ENCODE measurements at regions not wholly inside any gene's neighbourhood (a gene's known extent, or its start where the extent isn't known, plus 50 kb on each side); places are given as distances from the start of the nearest gene placed in this dataset.

DNA sequence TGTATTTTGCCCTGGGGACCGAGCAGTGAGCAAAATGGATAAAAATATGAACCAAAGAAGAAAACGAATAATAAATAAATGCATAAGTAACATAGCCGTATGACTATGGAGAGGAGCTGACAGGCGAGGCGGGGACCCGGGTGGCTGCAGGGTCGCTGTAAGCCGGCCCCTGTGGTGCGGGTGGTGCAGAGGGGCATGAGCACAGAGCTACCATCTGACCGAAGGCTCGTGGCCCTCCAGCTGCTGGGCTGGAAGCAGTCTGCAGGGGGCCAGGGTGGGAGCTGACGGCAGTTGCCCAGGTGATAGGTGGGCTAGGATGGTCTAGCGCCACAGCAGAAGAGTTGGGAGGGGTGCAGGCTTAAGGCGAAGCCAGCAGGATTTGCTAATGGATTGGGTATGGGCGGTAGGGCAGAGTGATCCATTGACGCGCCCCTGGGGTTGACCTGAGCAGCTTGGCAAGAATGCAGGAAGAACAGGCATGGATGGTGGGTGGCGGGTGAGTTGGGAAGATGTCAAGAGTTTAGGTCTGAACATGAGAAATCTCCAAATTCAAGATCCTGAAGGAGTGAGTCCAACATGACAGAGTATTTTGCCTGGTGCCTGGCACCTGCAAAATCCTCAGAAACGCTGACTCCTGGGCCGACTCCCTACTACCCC lies 228.0 kb downstream of the FOXL1 start:
- DNase-seq: no peak

GRCh38 chr16:86806838-86807351 lies 228.5 kb downstream of the FOXL1 start:
- DNase-seq: peak; percentile 83

DNA sequence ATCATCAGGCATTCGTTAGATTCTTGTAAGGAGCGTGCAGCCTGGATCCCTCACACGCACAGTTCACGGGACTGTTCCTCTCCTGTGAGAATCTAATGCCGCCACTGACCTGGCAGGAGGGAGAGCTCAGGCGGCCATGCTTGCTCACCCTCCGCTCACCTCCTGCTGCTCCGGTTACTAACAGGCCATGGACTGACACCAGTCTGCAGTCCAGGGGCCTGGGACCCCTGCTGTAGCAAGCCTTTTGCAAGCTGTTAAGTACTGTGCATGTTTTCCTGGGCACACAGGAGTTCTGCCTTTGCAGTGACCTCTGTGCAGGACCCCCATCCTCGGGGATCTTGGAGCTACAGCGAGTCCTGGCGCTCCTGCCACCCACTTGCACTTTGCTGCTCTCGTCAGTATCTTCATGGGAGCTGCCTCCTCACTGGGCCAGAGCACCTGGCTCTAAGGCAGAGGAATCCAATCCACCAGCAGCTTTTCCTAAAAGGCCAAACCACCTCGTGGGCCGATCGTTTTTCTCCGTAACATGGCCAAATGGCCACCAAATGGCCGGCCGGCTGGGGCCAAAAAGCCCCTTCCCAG lies 230.6 kb downstream of the FOXL1 start:
- DNase-seq: no peak

GRCh38 chr16:86809458-86809955 lies 231.2 kb downstream of the FOXL1 start:
- DNase-seq: no peak

- no peak for DNase-seq
Measured at GRCh38 chr16:86810062-86810461, 231.7 kb downstream of the FOXL1 start.

- no peak for DNase-seq
Measured at GRCh38 chr16:86812363-86812970, 234.1 kb downstream of the FOXL1 start.

DNA sequence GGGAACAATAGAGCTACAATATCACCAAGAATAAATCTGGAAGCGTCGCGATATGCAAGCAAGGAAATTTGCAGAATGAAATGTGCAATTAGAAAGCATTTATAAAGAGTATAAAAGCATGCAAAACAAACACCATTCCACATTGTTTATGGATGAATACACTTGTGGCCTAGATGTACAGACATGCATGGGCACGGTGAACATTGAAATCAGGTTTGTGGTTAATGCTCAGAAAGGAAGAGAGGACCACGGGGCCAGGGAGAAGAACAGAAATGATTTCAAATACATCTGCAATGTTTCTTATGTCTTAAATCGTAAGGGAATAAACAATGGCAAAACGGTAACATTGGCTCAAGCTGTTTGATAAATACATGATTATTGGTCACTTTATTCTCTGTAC lies 235.9 kb downstream of the FOXL1 start:
- DNase-seq: no peak

GRCh38 chr16:86816930-86817625 lies 238.7 kb downstream of the FOXL1 start:
- no peak for DNase-seq

DNA sequence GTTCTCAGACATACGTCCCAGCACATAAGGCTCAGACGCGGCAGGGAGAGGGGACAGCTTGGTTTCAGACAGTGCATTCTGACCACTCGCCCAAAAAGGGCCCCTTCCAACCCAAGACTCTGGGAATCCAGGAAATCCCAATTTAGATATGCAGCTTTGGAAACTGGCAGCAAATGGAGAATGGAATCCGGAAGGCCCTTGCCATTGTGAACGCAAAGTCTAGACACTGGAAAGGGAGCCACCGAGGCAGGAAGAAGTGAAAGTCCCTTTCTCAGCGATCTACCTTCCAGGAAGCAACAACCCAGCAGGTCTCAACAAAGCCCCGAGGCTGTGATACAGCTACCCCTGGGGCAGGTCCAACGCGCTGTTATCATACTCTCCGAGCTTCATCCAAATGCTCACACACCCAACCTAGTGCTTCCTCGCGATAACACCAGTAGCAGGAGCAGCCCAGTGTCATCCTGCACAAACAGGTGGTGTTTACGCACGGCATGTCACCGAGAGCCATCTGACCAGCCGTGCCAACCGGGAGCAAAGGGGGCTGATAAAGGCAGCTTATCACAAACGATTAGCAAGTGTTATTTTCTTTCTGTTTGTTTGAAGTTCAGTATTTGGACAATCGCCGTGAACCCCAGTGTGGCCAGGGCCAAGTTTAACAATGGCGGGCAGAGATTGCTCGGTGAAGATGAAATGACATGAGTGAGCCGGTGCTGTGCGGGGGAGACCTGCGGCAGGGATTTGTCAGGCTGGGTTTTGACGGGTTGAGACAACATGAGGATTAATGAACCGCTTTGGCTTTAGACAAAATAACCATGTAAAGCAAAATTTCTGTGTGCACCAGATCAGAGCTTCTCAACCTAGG lies 240.6 kb downstream of the FOXL1 start:
- no peak for DNase-seq

GRCh38 chr16:86819533-86819892 lies 241.2 kb downstream of the FOXL1 start:
- DNase-seq: no peak

- no peak for DNase-seq
Measured at GRCh38 chr16:86821895-86822294, 243.5 kb downstream of the FOXL1 start.

- DNase-seq: no peak
Measured at GRCh38 chr16:86823125-86823524, 244.8 kb downstream of the FOXL1 start.

- DNase-seq: no peak
Measured at GRCh38 chr16:86823888-86824671, 245.7 kb downstream of the FOXL1 start.

- no peak for DNase-seq
Measured at GRCh38 chr16:86824751-86825296, 246.5 kb downstream of the FOXL1 start.

GRCh38 chr16:86825631-86826030 lies 247.3 kb downstream of the FOXL1 start:
- no peak for DNase-seq

DNA sequence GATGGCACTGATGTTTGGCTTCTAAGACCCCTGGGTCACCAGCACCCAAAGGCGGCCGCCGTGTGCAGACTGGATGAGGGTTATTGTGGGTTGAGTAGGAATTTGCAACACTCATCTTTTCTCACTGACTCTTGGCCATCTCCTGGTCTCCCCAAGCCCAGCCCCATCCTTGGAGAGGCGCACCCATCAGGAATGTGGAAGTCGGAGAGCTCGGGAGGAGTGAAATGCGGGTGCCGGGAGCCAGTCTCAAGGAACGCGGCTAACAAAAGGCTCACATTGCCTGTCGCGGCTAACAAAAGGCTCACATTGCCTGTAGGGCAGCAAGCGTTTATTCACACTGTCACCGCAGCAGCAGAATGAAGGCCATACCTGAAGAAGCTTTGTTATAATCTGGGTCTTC lies 248.6 kb downstream of the FOXL1 start:
- DNase-seq: no peak

DNA sequence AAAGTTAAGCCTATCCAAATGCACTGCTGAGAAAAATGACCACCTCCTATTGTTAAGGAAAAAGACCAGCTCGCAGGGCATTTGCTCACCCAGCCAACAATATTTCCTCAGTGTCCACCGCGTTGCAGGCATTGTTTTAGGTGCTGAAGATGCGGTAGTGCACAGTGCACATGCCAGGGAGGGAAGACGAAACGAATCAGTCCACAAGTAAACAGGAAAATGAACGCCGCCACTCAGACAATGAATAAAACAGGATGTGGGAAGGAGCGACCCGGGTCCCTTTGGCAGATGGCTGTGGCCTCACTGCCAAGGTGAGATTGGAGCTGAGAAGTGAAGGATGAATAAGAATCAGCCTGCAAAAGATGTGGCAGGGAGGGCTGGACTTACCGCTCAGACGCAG lies 249.2 kb downstream of the FOXL1 start:
- DNase-seq: no peak

DNA sequence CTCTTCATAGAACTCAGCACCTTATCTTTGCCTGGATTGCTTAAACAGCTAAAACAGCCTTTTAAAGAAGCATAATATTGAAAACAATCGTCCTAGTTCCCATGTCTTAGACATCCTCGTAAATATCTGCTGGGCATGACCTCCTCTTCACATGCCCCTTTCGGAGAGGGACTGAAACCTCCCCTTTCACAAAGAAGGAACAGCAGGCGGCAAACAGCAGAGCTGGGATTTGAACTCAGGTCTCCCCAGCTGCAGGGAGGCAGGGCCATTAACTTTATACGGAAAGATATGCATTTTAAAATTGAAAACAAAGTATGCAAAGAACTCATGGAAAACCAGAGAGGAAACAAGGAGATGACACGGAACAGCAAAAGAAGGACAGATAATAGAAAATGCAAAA lies 249.9 kb downstream of the FOXL1 start:
- DNase-seq: no peak

DNA sequence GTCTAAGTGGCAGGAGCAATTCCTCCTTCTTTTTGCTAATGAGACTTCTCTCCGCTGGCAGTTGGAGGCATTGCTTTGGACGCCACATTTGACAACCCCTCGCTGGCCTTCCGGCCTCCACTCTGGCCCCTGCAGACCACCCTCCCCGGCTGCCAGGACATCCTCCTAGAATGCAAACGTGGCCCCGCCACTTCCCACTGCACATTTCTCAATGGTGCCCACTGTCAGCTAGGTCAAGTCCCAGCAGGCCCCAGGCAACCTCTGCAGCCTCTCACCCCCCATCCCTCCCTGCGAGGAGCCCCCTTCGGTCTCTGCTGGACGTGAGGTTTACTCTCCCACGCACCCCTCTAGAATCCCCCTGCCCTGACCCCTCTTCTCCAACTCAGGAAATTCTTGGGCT lies 250.3 kb downstream of the FOXL1 start:
- DNase-seq: no peak

GRCh38 chr16:86831366-86831765 lies 253.0 kb downstream of the FOXL1 start:
- no peak for DNase-seq

DNA sequence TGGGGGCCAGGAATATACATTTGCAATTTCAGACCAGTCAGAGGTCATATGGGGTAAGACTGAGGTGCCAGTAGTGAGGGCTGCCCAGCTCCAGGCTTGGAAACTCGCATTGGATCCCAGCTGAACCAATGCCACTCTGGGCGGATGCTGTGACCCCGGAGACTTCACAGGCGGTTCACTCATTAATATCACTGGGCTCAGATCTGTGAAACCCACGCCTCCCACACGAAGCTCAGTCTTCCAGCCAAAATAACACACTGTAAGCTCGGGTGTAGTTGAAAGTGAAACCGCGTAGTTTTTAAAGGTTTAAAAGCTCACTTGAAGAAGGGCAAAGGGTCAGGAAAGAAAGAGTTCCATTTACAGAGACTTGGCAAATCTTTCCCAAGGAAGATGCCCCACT lies 254.8 kb downstream of the FOXL1 start:
- no peak for DNase-seq

Data from renal pelvis (tissue), 1 donor.